GM06990 (cell line): ENCODE measurements at regions not wholly inside any gene's neighbourhood (a gene's known extent, or its start where the extent isn't known, plus 50 kb on each side); places are given as distances from the start of the nearest gene placed in this dataset.

Experiments used
- DNase-seq: peaks from one replicate; pipeline ENCODE4 v3.0.0-alpha.2; 2011; ENCODE audit not compliant: insufficient read length; ENCODE audit errors: extremely low read depth
- H3K27me3 ChIP-seq: replicated peaks from 2 replicates; pipeline ENCODE4 v1.6.0; 2011; ENCODE audit warnings: low read length; ENCODE audit not compliant: control insufficient read depth, insufficient read depth
- H3K36me3 ChIP-seq: 2 replicates; pipeline ENCODE4 v1.5.1; 2011; ENCODE audit warnings: low read length; ENCODE audit not compliant: control insufficient read depth, insufficient read depth
- H3K4me3 ChIP-seq: replicated peaks from 2 replicates; pipeline ENCODE4 v1.5.1; 2011; ENCODE audit warnings: low read depth, mild to moderate bottlenecking, control low read depth, low read length
- TF ChIP-seq, protein P1 (sequence below): IDR thresholded peaks from 2 replicates; pipeline ENCODE4 v1.5.1; 2011; ENCODE audit warnings: low read length, control low read depth, mild to moderate bottlenecking, inconsistent platforms; ENCODE audit not compliant: insufficient read depth, poor library complexity, severe bottlenecking

DNA sequence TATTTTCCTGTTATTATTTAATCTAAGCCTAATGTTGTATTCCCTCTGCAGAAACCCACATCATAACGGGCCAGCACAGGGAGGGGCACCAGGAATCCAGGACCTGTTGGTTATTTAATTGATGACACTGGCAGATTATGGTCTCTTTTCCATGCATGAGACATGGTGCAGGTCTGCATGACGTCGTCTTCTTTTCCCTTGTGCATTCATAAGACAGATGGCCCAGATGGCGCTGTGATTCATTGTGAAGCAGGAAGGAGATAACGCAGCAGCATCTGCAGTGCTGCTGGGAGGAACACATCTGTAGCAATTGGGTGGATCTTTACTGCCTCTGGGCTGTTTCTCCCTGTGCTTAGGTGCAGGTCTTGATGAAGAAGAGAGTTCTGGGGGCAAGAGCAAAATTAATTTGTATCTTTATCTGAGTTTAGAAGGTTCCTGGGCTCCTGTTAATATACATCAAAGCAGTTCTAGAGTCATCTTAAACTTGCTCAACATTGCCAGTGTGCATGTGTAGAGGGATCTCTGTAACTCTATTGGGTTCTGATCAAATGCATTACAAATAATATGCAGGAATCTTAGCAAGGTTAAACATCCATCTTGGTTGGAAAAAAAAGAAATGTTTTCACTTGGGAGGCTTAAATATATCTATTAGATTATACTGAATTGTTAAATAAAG, 176.1 kb downstream of the PCSK1 start:
- no peak for DNase-seq
- no peaks in the 10 kb centered on the region for H3K27me3 ChIP-seq
- no peak overlapping the region for H3K4me3 ChIP-seq
- no peaks in the 10 kb centered on the region for H3K36me3 ChIP-seq
- TF ChIP-seq, protein P1, sequence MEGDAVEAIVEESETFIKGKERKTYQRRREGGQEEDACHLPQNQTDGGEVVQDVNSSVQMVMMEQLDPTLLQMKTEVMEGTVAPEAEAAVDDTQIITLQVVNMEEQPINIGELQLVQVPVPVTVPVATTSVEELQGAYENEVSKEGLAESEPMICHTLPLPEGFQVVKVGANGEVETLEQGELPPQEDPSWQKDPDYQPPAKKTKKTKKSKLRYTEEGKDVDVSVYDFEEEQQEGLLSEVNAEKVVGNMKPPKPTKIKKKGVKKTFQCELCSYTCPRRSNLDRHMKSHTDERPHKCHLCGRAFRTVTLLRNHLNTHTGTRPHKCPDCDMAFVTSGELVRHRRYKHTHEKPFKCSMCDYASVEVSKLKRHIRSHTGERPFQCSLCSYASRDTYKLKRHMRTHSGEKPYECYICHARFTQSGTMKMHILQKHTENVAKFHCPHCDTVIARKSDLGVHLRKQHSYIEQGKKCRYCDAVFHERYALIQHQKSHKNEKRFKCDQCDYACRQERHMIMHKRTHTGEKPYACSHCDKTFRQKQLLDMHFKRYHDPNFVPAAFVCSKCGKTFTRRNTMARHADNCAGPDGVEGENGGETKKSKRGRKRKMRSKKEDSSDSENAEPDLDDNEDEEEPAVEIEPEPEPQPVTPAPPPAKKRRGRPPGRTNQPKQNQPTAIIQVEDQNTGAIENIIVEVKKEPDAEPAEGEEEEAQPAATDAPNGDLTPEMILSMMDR, result peak; percentile 46

DNA sequence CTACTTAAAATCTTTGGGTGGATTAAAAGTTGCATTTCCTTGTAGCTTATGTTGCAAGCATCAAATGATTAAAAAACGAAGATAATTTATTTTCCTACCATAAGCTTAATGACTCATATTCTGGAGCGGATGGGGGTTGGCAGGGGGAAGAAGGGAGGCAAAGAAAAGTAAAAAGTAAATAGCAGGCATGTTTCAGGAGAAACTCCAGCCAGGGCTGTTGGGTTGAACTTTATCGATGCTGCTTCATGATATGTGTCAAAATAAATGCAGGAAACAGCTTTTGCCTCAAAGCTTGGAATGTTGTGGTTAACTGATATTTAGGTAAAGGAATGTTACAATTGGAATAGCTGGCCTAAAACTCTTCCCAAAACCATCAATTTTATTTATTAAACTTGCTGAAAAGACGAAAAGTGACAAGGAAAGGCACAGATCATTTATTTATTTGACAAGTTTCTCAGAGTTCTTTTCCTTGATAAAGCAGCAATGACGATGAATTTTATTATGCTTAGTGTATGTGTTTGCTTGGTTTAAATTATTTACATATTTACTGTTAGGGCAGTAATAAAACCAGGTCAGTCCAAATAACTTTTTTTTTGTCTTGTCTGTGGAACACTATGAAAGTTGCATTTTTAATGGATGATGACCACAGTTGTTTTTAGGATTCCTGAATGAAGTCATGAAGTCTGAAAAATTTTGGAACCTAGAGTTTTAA, 177.9 kb downstream of the PCSK1 start:
- Histone ChIP-seq H3K4me3 (no peak overlapping the region), H3K27me3 (no peaks in the 10 kb centered on the region), H3K36me3 (no peaks in the 10 kb centered on the region)
- no peak for DNase-seq
- TF ChIP-seq, protein P1, result no peak

DNA sequence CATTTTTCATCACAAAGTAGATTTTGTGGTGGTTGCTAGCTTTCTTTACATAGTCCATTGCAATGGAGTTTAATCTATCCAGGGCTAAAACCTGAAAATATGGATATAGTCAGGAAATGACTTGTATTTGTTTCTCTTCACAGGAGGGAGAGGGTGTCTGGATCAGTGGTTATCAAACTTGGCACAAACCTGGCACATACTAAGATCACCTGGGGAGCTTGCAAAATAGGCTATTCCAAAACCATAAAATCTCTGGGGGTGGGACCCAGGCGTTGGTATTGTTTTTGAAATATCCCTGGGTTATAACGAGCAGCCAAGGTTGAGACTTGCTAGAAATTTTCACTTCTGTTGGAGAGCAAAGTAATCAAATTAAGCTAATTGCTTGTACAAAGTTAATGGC, 179.9 kb downstream of the PCSK1 start:
- TF ChIP-seq, protein P1, result no peak
- Histone ChIP-seq H3K36me3 (no peaks in the 10 kb centered on the region), H3K27me3 (no peaks in the 10 kb centered on the region), H3K4me3 (no peak overlapping the region)
- no peak for DNase-seq

DNA sequence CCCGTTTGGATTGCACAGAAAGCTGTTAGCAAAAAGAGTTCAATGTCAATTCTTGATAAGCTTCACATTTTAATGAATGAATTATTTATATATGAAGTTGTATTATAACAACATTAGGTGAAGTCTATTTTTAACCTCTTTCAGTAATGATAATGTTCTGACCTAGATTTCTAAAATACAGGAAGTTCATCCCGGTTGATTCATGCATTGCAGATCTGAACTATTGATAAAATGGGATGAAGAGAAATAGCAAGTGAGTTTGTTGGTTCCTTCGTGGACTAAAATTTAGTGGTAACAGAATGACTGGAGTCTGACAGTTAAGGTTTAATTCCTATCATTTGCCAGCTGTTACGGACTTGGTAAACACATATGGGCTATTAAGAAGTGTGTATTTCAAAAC, 180.5 kb downstream of the PCSK1 start:
- Histone ChIP-seq H3K4me3 (no peak overlapping the region), H3K27me3 (no peaks in the 10 kb centered on the region), H3K36me3 (no peaks in the 10 kb centered on the region)
- DNase-seq, result no peak
- TF ChIP-seq, protein P1, result no peak

DNA sequence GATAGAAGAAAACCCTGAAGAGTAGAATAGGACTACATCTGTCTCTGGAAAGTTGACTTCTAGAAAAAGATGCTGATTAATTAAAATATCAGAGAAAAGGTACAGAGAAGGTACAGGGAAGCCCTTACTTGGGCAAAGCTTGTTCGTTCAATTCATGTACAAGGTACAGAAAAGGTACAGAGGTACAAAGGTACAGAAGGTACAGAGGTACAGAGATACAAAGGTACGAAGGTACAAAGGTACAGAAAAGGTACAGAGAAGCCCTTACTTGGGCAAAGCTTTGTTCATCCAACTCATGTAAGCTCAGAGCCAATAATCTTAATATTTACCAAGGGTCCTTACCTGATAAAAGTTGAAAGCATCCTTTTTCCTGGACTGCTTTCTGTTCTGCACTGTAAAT, 182.3 kb downstream of the PCSK1 start:
- H3K27me3 ChIP-seq, result no peaks in the 10 kb centered on the region
- no peak for DNase-seq
- TF ChIP-seq, protein P1, result no peak
- no peak overlapping the region for H3K4me3 ChIP-seq
- H3K36me3 ChIP-seq, result no peaks in the 10 kb centered on the region
